HCT116 (cell line): ENCODE measurements at regions not wholly inside any gene's neighbourhood (a gene's known extent, or its start where the extent isn't known, plus 50 kb on each side); places are given as distances from the start of the nearest gene placed in this dataset.

Experiments
- CEBPB ChIP-seq: IDR thresholded peaks from 2 replicates; pipeline ENCODE4 v1.6.1; 2012; ENCODE audit warnings: low read depth
- CTCF ChIP-seq, 3 experiments: fragments of 200-600 bp in 1 of 3; sonication (generic) in 1 of 3; IDR thresholded peaks in 2 of 3; conservative IDR thresholded peaks in 1 of 3; 2 replicates each; pipeline ENCODE4 v1.5.1; 2012 to 2017; ENCODE audit warnings: low read depth in 2 of 3, low read length in 2 of 3, antibody characterized with exemption in 1 of 3, borderline replicate concordance in 1 of 3, control low read depth in 1 of 3, mild to moderate bottlenecking in 1 of 3, mixed read lengths in 1 of 3, mixed run types in 1 of 3, moderate library complexity in 1 of 3; ENCODE audit not compliant: insufficient read depth in 1 of 3
- EZH2 ChIP-seq: fragments of 200-600 bp; sonication (generic); IDR thresholded peaks from 2 replicates; pipeline ENCODE4 v1.6.1; 2017; ENCODE audit warnings: antibody characterized with exemption, mixed run types
- FOSL1 ChIP-seq: IDR thresholded peaks from 2 replicates; pipeline ENCODE4 v1.6.1; 2012; ENCODE audit warnings: low read depth
- JUND ChIP-seq: IDR thresholded peaks from 2 replicates; pipeline ENCODE4 v1.6.1; 2012
- POLR2AphosphoS5 ChIP-seq: IDR thresholded peaks from 2 replicates; pipeline ENCODE4 v1.6.1; 2011; ENCODE audit warnings: mild to moderate bottlenecking, low read depth, low read length, moderate library complexity

DNA sequence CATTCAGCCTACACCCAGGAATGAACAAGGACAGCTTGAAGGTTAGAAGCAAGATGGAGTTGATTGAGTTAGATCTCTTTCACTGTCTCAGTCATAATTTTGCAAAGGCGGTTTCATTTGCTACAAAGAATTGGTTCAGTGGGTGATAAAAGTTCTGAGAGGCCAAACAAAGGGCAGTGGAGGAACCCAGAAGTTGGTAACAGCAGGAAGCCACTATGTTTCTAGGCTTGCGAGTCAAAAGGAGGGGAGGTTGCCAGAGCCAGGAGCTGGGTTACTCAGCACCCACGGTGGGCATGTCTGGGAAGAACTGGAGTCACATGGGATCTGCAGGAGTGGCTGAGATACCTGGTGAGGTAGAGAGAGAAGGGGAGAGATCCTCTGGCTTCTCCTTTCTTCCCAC is 64.2 kb upstream of the MRPS6 start:
- no peak for TF ChIP-seq CTCF (IDR thresholded peaks at IDR 0.05 in 2 of 3, conservative IDR thresholded peaks at IDR 0.05 in 1 of 3; ENCODE audit: borderline replicate concordance in 1 of 3, insufficient read depth in 1 of 3, low read depth in 2 of 3, low read length in 2 of 3)
- no peak for TF ChIP-seq POLR2AphosphoS5
- TF ChIP-seq JUND = no peak
- TF ChIP-seq FOSL1 = no peak
- no peak for TF ChIP-seq CEBPB
- no peak for TF ChIP-seq EZH2
